Skeletal muscle tissue (tissue), 3 donors: ENCODE measurements at regions not wholly inside any gene's neighbourhood (a gene's known extent, or its start where the extent isn't known, plus 50 kb on each side); places are given as distances from the start of the nearest gene placed in this dataset.
"Not testable (repeated sequence)": the region's sequence is repeated elsewhere in the genome, so short reads cannot be mapped to it uniquely, and the experiment has no call there.

ENCODE experiments used
- H3K27ac ChIP-seq: one replicate; pipeline ENCODE4 v1.7.0; 2013; ENCODE audit warnings: mild to moderate bottlenecking, low read depth, low read length, inconsistent platforms
- H3K27me3 ChIP-seq, 3 donors: one replicate each; pipeline ENCODE4 v1.7.0; 2013; ENCODE audit warnings: low read length in 3 of 3; ENCODE audit not compliant: control insufficient read depth in 3 of 3, insufficient read depth in 3 of 3
- H3K36me3 ChIP-seq, 3 donors: one replicate each; pipeline ENCODE4 v1.7.0; 2013; ENCODE audit warnings: low read length in 3 of 3; ENCODE audit not compliant: control insufficient read depth in 3 of 3, insufficient read depth in 3 of 3
- H3K4me1 ChIP-seq, 3 donors: one replicate each; pipeline ENCODE4 v1.7.0; 2013; ENCODE audit warnings: low read length in 3 of 3, mild to moderate bottlenecking in 3 of 3; ENCODE audit not compliant: control insufficient read depth in 3 of 3, insufficient read depth in 3 of 3
- H3K4me3 ChIP-seq, 3 donors: one replicate each; pipeline ENCODE4 v1.7.0; 2013; ENCODE audit warnings: low read length in 3 of 3
- H3K9ac ChIP-seq, 3 donors: one replicate each; pipeline ENCODE4 v1.7.0; 2013; ENCODE audit warnings: low read length in 3 of 3, mild to moderate bottlenecking in 3 of 3, moderate library complexity in 2 of 3, low read depth in 1 of 3
- H3K9me3 ChIP-seq, 3 donors: one replicate each; pipeline ENCODE4 v1.7.0; 2013; ENCODE audit warnings: low read length in 3 of 3; ENCODE audit not compliant: control insufficient read depth in 3 of 3
- donor health status: Osteomylitis.

DNA sequence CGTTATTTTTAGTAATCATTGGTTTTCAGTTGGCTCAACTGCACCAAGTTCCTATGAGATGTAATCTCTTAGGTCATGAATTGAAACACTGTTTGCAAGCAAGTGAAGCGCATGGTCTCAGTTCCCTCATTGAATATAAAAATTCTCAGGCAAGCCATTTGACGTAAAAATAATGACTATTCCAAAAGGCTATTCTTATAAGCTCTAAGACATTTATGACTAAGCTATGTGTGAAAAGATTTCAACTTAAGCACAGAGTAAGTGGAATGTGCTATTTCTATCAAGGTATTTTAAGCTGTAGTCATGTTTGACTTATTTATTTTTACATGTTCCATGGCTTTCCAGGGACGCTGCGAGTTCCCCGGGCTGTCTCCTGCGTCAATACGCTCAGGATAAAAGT lies 248.5 kb downstream of the THBS2 start:
- H3K36me3 ChIP-seq, result no peaks in the 10 kb centered on the region

DNA sequence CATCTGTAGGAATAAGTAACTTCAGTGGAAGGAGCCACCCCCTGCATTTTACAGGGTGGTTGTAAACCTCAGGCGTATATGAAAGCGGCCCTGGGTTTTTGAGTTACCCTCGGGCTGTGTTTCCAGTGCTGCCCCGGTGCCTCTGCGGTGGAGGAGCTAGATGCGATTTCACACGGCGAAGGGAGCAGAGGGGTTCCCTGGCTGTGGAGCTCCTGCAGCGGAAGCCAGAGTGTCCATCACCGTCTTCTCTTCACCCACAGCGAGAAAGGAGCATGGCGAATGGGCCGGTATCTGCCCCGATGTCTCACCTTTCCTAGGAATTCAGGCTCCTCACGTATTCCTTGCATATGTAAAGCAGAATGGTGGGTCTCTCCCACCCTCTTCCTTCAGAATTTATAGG lies 253.6 kb downstream of the THBS2 start:
- Histone ChIP-seq H3K4me1 (no peaks in the 10 kb centered on the region), H3K27ac (no peak overlapping the region), H3K36me3 (no peaks in the 10 kb centered on the region), H3K27me3 (no peaks in the 10 kb centered on the region), H3K9ac (no peak overlapping the region), H3K9me3 (peaks cover 0 to 5% (median 0%) of the 10 kb centered on the region in 3 donors), H3K4me3 (no peak overlapping the region)

More for the DNA sequence above, 248.5 kb downstream of the THBS2 start:
- Histone ChIP-seq H3K27me3 (no peaks in the 10 kb centered on the region), H3K4me1 (no peaks in the 10 kb centered on the region), H3K27ac (no peak overlapping the region), H3K9ac (no peak overlapping the region), H3K9me3 (peaks cover 0 to 5% (median 0%) of the 10 kb centered on the region in 3 donors), H3K4me3 (no peak overlapping the region)

DNA sequence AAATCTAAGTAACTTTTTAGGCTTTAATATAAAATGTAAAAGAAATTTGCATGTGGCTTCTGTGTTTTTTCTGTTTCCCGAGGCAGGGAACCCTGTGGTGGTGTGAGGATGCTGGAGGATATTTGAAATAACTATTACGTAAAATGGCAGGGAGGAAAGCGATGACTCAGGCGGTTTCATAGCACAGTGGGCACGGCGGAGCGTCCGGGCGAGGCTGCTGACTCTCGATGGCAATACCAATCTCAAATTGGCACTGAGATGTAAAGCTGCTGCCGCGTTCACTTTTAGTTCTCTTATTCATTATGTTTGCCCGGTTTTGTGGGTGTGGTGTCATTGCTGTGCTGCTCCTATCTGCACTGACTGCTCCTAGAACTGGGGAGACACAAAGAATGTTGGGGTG lies 254.3 kb downstream of the THBS2 start:
- Histone ChIP-seq H3K36me3 (no peaks in the 10 kb centered on the region), H3K9me3 (peaks cover 0 to 5% (median 0%) of the 10 kb centered on the region in 3 donors), H3K27me3 (no peaks in the 10 kb centered on the region), H3K4me3 (no peak overlapping the region), H3K27ac (no peak overlapping the region), H3K4me1 (no peaks in the 10 kb centered on the region), H3K9ac (no peak overlapping the region)

DNA sequence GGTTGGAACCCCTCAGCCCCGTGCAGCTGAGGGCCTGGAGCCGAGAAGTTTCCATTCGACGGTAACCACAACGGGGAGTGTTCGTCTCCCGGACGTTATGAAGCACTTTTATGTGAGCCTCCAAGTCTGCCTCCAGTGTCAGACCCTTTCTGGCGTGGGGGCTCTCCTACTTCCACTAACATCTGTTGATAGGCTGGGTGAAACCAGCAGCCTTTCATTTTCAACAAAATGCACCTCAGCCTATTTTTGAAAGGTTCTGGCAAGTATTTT lies 257.4 kb downstream of the THBS2 start:
- H3K4me1 ChIP-seq, result no peaks in the 10 kb centered on the region
- H3K4me3 ChIP-seq, result no peak overlapping the region
- H3K9ac ChIP-seq, result no peak overlapping the region
- no peaks in the 10 kb centered on the region for H3K36me3 ChIP-seq
- no peaks in the 10 kb centered on the region for H3K9me3 ChIP-seq
- H3K27me3 ChIP-seq, result no peaks in the 10 kb centered on the region
- no peak overlapping the region for H3K27ac ChIP-seq

DNA sequence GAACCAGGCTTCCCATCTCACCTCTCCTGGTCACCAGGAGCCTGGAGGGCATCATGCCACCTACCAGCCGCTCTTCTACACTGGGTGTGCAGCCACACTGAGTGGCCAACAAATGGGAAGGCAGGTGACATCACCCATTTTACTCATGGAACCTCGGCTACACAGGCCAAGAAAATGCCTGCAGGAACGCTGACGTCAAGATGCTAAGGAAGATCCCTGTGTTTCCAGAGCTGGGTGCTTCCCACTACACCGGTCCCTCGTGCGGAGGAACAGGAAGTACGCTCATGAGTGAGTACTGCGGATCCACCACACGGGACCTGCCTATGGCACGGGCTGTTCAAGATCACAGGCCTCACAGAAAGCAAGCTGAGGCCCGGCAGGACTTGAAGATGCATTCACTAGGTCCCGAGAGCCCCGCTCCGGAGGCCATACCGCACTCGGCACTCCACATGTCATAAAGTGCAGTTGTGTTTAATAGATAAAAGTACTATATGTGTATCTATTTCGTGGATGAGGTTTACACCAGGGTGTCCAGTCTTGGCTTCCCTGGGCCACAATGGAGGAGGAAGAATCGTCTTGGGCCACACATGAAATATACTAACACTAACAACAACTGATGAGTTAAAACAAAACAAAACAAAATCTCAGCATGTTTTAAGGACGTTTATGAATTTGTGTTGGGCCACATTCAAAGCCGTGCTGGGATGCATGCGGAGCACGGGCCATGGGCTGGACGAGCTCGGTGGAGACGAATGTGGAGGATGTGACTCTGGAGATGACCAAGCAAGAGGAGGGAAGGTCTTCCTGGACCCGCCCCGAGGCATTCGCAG lies 257.9 kb downstream of the THBS2 start:
- Histone ChIP-seq H3K9ac (no peak overlapping the region), H3K9me3 (no peaks in the 10 kb centered on the region), H3K27me3 (no peaks in the 10 kb centered on the region), H3K27ac (no peak overlapping the region), H3K36me3 (no peaks in the 10 kb centered on the region), H3K4me1 (no peaks in the 10 kb centered on the region), H3K4me3 (no peak overlapping the region)

DNA sequence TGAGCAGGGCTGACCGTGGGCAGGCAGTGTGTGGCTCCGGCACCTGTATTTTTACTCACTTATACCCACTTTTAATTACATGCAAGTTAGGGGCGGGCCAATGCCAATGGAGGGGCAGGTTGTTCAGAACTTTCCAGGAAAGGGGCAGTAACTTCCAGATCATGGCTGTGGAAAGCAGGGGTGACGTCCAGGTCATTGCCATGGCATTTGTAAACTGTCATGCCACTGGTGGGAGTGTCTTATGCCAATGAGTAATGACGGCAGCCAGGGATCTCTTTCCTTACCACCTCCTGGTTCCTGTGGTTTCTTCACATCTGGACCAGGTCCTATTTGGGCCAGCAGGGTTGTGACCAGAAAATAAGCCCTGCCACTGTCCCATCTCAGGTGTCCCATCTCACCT lies 258.7 kb downstream of the THBS2 start:
- Histone ChIP-seq H3K4me3 (no peak overlapping the region), H3K27me3 (no peaks in the 10 kb centered on the region), H3K27ac (no peak overlapping the region), H3K4me1 (no peaks in the 10 kb centered on the region), H3K9me3 (no peaks in the 10 kb centered on the region), H3K36me3 (no peaks in the 10 kb centered on the region), H3K9ac (no peak overlapping the region)

DNA sequence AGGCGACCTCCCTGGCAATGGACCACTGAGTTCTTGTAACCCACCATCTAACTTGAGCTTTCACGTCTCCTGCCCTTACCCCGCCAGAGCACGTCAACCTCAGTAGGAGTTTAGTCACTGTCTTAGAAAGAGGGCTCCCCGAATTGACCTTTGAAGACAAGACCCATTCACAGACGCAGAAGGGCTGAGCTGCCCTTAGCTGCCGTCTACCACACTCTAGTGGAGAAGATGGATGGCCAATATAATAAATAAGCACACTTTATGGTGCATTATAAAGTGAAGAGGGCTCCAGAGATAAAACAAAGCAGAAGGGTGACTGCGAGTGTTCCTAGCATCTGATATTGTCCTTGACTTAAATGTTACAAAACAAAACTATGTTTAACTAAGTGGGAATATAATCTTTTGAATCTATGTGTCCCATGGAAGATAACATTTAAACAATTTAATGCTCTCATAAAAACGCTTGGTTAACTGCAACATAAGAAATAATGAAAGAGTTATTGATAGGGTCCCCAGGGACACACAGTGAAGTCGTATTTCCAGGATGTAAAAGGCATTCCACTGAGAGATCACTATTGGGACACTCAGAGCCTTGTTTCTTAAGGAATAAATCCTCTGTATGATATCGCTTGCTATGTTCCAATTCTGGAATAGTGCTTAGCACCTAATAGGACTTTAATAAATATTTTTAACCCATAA lies 261.1 kb downstream of the THBS2 start:
- Histone ChIP-seq H3K4me1 (no peaks in the 10 kb centered on the region), H3K36me3 (no peaks in the 10 kb centered on the region)

DNA sequence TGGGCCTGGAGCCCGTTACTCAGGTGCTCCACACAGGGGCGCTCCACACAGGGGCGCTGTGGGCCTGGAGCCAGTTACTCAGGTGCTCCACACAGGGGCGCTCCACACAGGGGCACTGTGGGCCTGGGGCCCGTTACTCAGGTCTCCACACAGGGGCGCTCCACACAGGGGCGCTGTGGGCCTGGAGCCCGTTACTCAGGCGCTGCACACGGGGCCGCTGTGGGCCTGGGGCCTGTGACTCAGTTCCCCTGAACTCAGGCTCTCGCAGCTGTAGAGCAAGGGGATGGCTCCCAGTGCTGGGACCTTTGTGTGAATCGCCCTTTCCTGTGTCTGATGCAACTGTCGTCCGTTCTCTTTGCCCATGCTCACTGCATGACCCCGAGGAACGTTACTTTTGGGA lies 262.0 kb downstream of the THBS2 start:
- not testable (repeated sequence) for H3K9me3 ChIP-seq, H3K27me3 ChIP-seq, H3K9ac ChIP-seq, H3K27ac ChIP-seq, H3K4me1 ChIP-seq, H3K4me3 ChIP-seq, H3K36me3 ChIP-seq

More for the DNA sequence above, 261.1 kb downstream of the THBS2 start:
- no peaks in the 10 kb centered on the region for H3K9me3 ChIP-seq
- H3K9ac ChIP-seq, result no peak overlapping the region
- H3K27me3 ChIP-seq, result no peaks in the 10 kb centered on the region
- no peak overlapping the region for H3K4me3 ChIP-seq
- no peak overlapping the region for H3K27ac ChIP-seq

DNA sequence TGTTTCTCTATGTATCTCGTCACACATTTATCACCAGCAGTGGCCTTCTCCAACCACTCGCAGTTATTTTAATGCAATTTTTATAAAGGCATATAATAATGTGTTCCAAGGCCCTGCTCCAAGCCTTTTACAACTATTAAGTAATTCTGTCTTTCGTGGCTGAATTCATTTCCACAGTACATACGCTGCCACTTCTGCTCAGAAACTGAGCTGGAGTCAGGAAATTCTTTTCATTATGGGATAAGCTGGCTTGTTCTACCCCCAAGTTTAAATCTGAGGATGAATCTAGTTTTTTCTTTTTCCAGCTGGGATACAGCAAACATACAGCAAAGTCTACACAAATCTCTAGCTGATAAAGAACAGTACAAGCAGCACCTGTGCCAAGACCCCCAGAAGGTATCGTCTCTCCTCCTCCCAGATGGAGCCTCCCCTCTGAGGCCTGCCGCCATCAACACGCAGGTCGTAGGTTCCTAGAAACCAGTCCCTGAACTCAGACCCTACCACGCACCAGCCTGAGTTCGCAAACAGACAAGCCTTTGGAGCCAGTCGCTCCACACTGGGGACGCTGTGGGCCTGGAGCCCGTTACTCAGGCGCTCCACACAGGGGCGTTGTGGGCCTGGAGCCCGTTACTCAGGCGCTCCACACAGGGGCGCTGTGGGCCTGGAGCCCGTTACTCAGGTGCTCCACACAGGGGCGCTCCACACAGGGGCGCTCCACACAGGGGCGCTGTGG lies 263.5 kb downstream of the THBS2 start:
- Histone ChIP-seq H3K4me3 (no peak overlapping the region), H3K36me3 (no peaks in the 10 kb centered on the region), H3K27ac (no peak overlapping the region), H3K27me3 (no peaks in the 10 kb centered on the region), H3K9ac (no peak overlapping the region), H3K9me3 (no peaks in the 10 kb centered on the region), H3K4me1 (no peaks in the 10 kb centered on the region)

DNA sequence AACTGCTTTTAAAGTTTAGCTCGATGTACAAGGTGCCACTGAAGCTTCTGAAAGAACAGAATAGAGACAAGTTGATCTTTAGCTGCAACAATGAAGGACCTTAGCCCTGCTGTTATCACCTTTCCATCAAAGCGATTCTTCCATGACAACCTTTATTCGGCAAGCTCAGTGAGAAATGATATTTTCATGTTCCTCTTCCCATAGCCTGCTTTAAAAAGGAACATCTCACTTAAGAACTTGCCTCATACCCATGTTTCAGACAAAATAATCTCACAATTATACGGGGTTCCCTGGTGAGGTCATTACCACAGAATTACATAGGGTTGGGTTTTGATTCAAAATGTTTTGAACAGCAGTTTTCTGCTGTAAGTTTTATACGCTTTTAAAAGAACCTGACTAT lies 264.2 kb downstream of the THBS2 start:
- H3K9ac ChIP-seq, result no peak overlapping the region
- H3K9me3 ChIP-seq, result no peaks in the 10 kb centered on the region
- no peaks in the 10 kb centered on the region for H3K36me3 ChIP-seq
- no peaks in the 10 kb centered on the region for H3K27me3 ChIP-seq
- no peaks in the 10 kb centered on the region for H3K4me1 ChIP-seq
- H3K27ac ChIP-seq, result no peak overlapping the region
- H3K4me3 ChIP-seq, result no peak overlapping the region
